ENCODE measurements at regions not wholly inside any gene's neighbourhood (a gene's known extent, or its start where the extent isn't known, plus 50 kb on each side); places are given as distances from the start of the nearest gene placed in this dataset.

DNA sequence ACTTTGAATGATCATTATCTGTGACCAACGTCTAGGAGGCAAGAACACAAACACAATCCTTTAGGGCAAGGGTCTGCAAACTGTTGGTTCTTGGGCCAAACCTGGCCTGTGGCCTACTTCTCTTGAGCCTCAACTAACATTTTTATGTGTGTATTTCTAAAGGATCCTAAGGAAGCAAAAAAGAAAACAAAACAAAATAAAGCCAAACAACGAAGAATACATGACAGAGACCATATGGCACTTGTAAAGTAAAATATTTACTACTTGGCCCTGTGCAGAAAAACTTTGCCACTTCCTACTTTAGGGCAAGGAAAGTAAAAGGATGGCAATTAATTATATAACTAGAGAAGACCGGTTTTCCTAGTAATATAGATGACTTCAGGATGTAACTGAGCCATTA lies 1056.2 kb downstream of the EPHA7 start:
- DNase-seq, result no peak

GRCh38 chr6:92362404-92362803 lies 1057.0 kb downstream of the EPHA7 start:
- no peak for DNase-seq

DNA sequence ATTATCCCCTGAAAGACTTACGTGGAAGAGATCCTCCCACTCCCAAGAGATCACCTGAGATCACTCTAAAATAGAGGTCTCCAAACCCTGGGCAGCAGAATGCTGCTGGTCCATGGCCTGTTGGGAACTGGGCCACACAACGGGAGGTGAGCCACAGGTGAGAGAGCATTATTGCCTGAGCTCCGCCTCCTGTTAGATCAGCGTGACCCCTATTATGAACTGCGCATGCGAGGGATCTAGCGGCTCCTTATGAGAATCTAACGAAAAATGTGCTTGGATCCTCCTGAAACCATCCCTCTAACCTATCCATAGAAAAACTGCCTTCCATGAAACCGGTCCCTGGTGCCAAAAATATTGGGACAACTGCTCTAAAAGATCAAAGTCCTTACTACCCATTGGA lies 1057.4 kb downstream of the EPHA7 start:
- DNase-seq, result no peak

DNA sequence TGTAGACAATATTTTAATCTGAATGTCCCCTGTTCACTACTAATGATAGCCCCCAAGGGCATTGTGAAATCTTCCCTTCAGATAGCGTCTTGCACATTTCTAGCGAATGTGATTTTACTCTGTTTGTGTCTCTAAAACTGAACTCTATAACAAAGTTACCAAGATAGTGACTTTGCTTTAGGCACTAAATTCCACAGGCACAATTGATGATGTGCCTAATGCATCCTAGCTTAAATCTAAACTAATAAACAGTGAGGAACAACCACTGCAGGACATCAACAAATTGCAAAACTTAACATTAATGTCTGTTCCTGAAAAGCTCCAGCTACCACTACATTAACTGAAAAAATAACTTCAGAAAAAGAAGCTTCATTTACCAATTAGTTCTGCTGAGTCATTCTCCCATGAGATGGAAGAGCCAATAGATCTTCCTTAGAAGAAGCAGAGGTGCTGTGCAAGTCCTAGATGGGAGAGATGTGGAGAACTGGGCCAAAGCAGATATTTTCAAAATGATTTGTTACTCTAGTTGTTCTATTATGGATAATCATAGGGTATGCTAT lies 1065.0 kb downstream of the EPHA7 start:
- no peak for DNase-seq

GRCh38 chr6:92352130-92352529 lies 1067.2 kb downstream of the EPHA7 start:
- DNase-seq, result no peak

DNA sequence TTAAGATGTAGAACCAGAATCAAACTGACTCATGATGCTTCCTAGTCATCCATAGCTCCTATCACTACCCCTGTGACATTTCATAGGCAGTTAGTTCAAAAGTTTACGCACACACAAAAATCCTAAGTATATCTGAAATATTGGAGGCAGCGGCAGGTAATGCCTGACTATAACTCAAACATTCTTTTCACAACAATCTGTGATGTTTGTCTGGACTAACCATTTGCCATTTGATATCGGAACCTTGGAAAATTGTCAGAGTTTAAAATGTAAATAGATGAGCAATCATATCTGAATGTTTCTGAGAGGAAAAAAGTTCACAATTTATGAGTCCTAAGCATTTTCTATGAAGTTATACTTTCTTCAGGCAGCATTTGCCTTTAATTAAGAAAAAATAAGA lies 1078.2 kb downstream of the EPHA7 start:
- DNase-seq, result no peak

- no peak for DNase-seq
Measured at GRCh38 chr6:92339936-92340640, 1079.3 kb downstream of the EPHA7 start.

GRCh38 chr6:92337571-92337970 lies 1081.8 kb downstream of the EPHA7 start:
- no peak for DNase-seq

- DNase-seq, result no peak
Measured at GRCh38 chr6:92329208-92329847, 1090.0 kb downstream of the EPHA7 start.

GRCh38 chr6:92315312-92315711 lies 1104.0 kb downstream of the EPHA7 start:
- no peak for DNase-seq

DNA sequence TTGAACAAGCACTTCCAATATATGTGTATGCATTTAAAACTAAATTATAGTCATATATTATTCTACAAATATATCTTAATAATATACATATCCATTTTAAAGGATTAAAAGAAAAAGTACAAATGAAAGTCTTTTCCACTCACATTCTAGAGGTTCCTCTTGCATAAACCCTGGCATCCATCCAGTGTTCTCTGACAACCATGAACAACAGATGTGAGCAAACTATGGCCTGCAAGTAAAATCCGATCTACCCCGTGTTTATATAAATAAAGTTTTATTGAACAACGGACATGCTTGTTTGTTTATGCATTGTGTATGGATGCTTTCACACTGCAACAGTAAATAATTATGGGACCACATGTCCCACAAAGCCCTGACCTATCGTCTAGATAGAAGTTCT lies 1122.3 kb downstream of the EPHA7 start:
- no peak for DNase-seq

DNA sequence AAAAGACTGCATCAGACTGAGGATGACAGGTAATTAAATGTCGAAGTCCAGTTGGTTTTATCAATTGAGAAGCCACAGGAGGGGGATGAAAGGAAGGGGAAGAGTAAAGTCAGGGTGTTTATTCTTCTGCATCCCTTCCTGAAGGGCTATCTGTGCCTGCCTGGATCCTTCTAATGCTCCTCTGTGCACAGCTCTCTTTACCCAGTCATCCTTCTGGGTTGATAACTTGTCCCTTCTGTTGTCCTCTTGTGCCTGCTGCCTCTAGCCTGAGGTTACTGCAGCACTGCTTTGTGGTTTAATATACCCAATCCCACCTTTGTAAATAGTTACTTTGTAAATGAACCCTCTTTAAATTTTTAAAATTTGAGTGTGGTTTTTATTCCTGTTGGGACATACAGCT lies 1127.3 kb downstream of the EPHA7 start:
- no peak for DNase-seq

DNA sequence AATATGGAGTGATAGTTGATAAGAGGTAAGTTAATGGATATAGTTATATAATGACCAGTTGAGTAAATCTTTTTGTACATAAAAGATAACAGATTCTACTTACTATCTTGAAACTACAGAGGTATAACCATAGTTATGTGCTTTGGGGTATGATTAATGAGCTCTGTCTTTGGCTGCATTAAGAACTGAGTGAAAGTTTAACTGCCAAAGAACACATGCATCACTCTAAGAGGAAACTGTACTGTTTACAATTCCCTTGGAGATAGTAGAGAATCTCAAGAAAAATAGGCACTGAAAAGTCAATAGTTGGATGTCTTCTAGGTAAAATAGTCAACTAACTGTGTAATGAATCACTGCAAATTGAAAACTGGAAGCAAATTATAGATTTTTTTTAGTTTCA lies 1129.5 kb downstream of the EPHA7 start:
- no peak for DNase-seq

DNA sequence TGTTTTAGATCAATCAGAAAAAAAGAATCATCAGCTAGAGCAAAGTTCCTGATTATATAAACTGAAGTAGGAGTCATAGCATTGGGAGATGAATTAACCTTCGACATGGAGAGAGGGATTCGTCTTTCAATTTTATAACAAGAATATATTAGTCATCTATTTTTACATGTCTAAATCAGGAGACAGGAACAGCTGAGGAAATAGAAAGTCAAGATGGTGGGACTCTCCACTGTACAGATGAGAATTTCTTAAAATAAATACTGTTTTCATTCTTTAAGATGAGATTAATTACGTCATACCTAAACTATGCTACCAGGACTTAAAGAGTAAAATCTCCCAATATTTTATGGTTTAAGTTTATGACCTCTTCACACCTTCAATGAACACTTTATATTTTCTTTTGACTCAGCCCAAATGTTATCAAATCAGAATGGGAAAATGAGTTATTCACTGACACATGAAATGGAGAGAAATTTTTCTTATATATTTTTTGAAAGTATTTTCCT lies 1137.7 kb downstream of the EPHA7 start:
- no peak for DNase-seq

GRCh38 chr6:92275150-92275549 lies 1144.2 kb downstream of the EPHA7 start:
- DNase-seq, result no peak

DNA sequence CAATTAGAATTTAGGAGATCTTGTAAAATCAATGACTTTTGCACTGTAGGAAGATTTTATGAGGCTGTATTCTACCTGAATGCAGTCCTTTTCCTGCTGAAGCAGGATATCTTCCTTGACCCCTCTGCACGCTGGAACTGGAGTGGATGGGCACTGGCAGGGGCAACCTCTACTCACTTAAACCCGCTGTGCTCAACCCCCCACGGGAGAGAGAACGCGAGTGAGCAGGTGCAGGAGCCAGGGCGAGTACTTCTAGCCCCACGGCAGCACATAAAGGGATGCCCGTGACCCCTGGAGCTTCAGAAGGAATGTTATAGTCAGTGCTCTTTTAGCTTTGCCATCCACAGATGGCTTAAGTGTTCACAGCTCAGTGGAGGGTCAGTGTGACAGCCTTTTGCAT lies 1144.8 kb downstream of the EPHA7 start:
- DNase-seq, result no peak

- no peak for DNase-seq
Measured at GRCh38 chr6:92273694-92274093, 1145.7 kb downstream of the EPHA7 start.

GRCh38 chr6:92271091-92271490 lies 1148.3 kb downstream of the EPHA7 start:
- DNase-seq, result no peak

GRCh38 chr6:92270365-92270764 lies 1149.0 kb downstream of the EPHA7 start:
- DNase-seq, result no peak

DNA sequence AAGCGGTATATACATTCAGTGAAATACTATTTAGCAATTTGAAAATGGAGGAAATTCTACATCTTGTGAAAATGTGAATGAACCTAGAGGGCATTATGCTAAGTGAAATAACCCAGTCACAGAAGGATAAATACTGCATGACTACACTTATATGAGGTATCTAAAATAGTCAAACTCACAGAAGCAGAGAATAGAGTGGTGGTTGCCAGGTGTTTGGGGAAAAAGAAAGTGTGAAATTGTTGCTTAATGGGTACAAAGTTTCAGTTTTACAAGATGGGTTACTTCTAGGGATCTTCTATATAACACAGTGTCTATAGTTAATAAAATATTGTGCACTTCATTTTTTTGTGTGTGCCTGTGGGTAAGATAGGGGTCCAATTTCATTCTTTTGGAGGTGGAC lies 1152.0 kb downstream of the EPHA7 start:
- DNase-seq, result no peak

- no peak for DNase-seq
Measured at GRCh38 chr6:92263864-92264263, 1155.5 kb downstream of the EPHA7 start.

DNA sequence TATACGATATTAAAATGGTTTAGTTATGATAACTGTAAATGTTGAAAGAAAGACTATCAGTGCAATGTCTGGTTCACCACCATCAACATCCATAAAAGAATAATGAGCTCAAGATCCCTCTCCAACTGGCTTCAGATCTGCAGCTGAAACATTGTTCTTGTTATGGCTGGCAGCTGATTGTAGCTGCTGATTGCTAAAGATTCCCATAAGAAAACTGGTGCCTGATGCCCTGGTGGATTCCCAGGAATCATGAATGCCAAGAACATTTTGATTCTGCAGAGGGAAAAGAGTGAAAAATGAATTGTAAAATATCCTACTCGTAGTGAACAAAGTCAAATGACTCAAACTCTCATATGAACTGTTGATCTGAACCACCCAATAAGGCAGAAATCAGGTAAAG lies 1160.2 kb downstream of the EPHA7 start:
- no peak for DNase-seq

DNA sequence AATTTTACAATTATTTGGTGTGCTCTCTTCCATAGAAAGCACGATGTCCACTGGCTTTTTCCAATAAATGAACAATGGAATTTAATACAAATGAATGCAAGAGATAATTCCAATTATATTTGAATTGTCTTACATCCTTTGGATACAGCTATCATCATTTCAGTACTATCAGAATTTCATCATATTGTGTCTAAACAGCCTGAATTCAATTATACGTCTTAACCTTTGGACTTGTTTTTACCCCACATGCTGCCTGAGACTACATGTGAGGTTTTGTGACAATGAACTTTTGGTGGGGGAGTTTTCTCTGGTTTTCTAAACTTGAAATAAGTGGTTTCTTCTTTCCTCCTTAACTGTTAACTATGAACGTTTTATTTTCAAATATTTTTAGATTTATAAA lies 1176.0 kb downstream of the EPHA7 start:
- no peak for DNase-seq

- DNase-seq, result no peak
Measured at GRCh38 chr6:92231171-92231701, 1188.1 kb downstream of the EPHA7 start.

Data from activated CD8-positive, alpha-beta memory T cell treated with anti-CD3 and anti-CD28 coated beads for 24 hours (primary cell).